ENCODE measurements at regions not wholly inside any gene's neighbourhood (a gene's known extent, or its start where the extent isn't known, plus 50 kb on each side); places are given as distances from the start of the nearest gene placed in this dataset.

DNA sequence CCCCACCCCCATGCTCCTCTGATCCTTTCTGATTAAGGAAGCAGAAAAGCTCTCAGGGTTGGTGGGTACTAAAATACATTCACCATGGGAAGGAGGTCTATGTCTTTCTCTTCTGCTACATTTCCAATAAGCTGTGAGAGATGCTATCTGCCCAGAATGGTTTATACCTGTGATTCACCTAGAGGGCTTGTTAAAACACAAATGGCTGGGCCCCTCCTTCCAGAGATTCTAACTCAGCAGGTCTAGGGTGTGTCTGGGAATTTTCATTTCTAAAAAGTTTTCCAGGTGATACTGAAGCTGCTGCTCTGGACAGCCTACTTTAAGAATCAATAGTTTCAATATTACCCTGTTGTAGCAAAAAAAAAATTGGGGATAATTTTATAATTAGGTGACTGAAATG is 772.2 kb upstream of the ZEB2 start:
- DNase-seq (ENCODE audit: low read depth in 2 of 2): no peak

- DNase-seq (ENCODE audit: low read depth in 2 of 2): no peak
These were observed 771.1 kb upstream of the ZEB2 start for GRCh38 chr2:145290986-145291385.

DNA sequence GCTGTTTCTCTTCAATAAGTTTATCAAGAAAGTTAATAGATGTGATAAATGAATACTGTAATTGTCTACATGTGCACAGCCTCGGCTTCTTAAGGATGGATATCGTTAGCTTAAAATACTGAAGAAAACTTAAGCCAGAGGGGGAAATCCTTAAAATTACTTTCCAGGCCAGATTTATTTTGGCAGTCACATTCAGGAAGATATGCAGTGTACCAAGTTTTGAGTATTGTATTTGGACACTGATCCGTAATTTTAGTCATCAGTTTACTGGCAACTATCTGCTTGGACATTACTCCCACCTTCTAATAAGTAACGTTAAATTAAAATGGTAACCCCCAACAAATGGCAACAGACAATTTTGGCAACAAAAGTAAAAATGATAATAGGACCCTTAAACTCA is 770.0 kb upstream of the ZEB2 start:
- DNase-seq (ENCODE audit: low read depth in 2 of 2): no peak

GRCh38 chr2:145288650-145289496 is 769.0 kb upstream of the ZEB2 start:
- DNase-seq (ENCODE audit: low read depth in 2 of 2): no peak

GRCh38 chr2:145287736-145288135 is 767.8 kb upstream of the ZEB2 start:
- peak in 1 of 2 experiments; percentile 4 for DNase-seq (ENCODE audit: low read depth in 2 of 2)

DNA sequence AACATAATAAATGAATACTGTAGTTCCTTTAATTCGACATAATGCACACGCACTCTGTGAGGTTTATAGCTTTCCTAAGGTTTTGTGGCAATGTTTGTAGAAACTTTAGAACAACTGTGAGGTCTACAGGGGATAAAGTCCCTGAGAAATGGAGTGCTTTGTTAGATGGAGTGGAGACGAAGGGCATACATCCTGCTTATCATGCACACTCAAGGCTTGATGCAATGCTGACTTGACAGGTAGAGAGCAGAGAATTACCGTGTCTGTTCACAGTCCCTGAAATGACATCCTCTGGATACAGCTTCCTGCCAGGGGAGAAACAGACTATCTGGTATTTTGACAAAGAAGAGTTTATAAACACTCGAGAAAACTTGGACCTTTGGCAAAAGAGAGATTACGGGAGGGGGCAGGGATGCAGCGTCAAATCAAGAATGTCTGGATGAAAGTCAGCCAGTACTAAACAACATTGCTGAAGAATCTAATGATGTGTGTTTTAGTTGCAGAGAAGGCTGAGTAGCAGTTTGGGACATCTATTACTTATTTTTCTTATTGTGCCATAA is 766.9 kb upstream of the ZEB2 start:
- no peak for DNase-seq (ENCODE audit: low read depth in 2 of 2)

GRCh38 chr2:145284551-145284950 is 764.6 kb upstream of the ZEB2 start:
- no peak for DNase-seq (ENCODE audit: low read depth in 2 of 2)

- DNase-seq (ENCODE audit: low read depth in 2 of 2): no peak
These were observed 763.2 kb upstream of the ZEB2 start for GRCh38 chr2:145283131-145283530.

DNA sequence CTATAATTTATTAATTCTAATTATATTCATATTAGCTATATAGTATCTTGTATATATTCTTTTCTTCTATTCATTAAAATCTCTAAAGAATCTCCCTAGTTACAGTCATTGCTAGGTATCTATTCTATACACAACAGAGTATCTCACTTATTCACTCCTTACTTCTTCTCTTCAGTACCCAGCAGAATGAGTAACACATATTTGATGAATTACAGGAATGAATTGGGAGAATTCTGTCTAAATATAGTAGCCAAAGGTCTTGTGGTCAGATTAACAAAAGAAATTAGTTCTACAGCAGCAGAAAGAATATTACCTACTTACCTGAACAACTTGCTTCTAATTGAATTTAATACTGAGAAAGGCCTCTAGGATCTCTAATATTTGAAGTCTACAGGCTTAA is 758.0 kb upstream of the ZEB2 start:
- peak in 1 of 2 experiments; percentile 1 for DNase-seq (ENCODE audit: low read depth in 2 of 2)

DNA sequence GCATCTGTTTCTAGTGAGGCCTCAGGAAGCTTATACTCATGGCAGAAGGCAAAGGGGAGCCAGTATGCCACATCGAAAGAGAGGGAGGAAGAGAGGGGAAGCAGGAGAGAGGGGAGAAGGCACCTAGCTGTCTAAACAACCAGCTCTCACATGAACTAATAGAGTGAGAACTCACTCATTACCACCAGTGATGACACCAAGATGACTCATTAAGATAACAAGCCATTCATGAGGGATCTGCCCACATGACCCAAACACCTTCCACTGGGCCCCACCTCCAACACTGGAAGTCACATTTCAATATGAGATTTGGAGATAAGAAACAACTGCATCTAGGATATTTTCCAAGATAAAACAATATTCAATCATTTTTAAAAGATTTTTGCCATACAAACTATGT is 753.9 kb upstream of the ZEB2 start:
- no peak for DNase-seq (ENCODE audit: low read depth in 2 of 2)

DNA sequence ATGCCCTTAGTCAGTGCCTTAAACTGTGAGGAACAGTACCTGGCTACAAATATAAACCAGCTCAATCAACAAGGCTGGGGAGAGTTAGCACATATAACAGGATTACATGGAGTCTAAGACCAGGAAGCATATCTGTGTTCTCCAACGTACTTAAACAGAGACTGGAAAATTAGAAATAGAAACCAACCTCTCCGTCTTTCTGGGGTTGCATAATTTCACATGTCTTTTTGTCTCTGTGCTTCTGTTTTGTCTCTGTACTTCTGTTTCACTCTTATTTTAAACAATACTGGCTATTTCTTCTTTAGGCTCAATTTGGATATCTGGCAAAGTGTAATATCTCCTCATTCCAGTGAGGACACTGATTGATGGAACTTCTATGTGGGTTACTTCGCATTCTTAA is 749.0 kb upstream of the ZEB2 start:
- no peak for DNase-seq (ENCODE audit: low read depth in 2 of 2)

DNA sequence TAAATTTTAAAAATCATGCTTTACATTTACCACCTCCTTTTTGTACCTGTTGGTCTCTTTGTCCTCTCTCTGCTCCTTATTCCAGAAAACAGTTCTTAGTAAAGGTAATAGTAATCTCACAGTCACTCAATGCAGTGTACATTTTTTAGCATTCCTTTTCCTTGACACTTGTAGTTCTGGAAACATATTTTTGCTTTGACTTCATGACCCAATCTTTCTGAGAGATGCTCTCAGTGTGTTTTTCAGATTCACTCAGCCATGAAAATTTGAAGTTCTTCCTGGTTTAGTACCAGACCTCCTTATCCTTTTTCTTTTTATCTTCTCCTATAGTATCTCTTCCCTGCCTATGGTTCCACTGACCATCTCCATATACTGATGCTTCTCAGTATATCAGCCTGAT is 747.5 kb upstream of the ZEB2 start:
- DNase-seq (ENCODE audit: low read depth in 2 of 2): no peak

GRCh38 chr2:145265244-145265643 is 745.3 kb upstream of the ZEB2 start:
- no peak for DNase-seq (ENCODE audit: low read depth in 2 of 2)

DNA sequence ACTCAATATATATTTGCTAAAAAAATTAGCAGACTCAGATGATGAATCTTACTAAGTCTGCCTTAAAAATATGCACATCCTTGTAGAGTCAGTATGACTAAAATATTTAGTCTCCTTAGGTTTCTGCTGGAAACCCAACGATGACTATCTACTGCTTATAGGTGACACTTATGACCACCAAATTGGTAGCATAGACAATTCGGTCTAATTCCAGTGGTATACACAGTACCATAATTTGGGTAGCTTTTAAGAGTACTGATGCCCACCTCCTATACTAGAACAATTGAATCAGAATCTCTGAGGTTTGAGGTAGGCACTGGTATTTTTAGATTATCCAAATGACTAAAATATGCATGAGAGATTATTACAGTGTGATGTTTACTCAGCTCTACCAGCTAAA is 740.8 kb upstream of the ZEB2 start:
- DNase-seq (ENCODE audit: low read depth in 2 of 2): no peak

DNA sequence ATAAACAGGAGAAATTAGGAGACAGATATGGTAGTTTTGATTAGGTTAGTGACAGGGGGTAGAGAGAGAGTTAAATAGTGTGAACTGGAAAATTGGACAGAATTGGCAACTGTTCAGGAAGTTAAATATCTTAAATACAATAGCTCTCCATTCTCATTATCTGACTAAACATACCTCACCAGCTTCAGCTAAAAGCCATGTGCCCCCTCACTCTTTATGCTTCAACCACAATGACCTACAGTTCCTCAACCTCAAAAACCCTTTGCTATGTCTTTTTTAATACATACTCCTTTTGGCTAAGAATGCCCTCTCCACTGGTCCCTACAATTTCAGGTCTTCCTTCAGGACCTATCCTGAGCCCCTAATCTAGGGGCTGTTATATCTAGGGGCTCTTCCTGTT is 740.2 kb upstream of the ZEB2 start:
- DNase-seq (ENCODE audit: low read depth in 2 of 2): no peak

GRCh38 chr2:145258903-145259579 is 739.1 kb upstream of the ZEB2 start:
- DNase-seq (ENCODE audit: low read depth in 2 of 2): peak in 1 of 2 experiments; percentile 1

- DNase-seq (ENCODE audit: low read depth in 2 of 2): no peak
These were observed 738.0 kb upstream of the ZEB2 start for GRCh38 chr2:145257931-145258330.

DNA sequence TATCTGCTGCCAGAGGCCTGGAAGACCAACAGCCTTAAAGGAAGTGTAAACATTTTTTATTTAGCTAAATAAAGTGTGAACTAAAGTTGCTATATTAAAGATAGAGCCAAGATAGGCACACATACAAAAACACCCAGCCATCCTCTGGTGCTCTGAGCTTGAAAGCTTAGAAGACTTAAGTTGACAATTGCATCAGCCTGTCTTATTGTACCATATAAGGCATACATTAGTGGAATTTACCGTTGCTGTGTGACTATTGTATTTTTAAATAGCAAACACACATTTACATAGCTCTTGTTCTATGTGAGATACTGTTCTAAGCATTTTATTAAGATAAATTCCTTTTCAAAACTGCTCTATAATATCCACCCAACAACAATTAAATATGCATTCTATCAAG is 736.6 kb upstream of the ZEB2 start:
- no peak for DNase-seq (ENCODE audit: low read depth in 2 of 2)

DNA sequence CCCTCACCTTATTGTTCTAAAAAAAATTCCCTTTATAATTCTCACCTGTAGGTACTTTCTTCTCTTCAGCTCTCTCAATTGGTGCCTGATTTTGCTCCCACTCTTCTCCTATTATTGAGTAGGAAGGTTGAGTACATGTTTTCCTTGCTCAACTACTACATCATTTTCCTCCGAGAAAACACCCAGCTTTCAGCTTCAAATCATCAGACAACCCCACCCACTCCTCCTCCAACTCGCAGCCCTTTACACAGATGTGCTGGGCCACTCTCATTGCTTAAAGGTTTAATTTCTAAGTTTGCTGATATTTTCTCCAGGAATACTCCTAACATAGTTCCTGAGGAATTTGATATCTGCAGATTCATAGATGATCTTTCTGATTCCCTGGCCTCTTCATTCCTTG is 734.4 kb upstream of the ZEB2 start:
- no peak for DNase-seq (ENCODE audit: low read depth in 2 of 2)

DNA sequence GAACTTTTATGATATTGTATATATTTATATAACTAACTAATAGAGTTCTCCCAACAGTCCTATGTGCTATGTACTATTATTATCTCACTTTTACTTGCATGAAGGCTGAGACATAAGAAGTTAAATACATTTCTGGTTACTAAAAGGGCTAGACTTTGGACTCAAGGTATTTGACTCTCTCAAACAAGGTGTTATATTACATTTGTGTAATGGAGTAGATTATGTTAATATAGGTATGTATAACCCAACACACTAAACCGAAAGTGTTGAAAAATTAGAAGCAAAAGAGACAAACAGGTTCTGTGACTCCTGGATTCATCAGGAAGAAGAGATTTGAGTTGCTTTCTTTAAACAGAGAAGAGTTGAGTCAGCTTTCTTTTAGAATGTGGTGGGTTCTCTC is 733.6 kb upstream of the ZEB2 start:
- DNase-seq (ENCODE audit: low read depth in 2 of 2): no peak

DNA sequence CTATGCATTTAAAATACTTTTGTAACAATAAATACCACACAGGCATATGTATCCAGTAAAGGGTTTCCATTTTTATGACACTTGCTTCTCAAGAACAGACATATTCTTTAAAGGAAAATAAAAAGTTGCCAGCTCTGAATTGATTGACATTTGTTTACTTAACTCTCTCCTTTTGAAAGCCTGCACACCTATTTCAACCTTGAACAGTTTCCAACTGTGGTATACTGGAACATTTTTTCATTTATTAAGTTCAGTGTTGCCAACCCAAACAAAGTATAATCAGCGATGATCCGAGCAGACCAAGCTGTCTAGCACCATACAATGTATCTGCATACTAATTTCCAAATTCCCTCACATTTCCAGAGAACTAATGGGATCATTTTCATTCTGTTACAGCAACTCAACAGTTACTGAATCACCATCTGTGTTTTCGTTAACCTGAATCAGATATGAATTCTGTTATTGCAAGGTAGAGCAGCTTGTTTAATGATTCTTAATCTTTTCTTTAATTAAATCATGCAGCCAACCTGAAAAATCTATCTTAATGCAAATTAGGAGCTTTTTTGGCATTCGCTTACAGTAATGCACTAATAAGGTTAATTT is 725.5 kb upstream of the ZEB2 start:
- no peak for DNase-seq (ENCODE audit: low read depth in 2 of 2)

- DNase-seq (ENCODE audit: low read depth in 2 of 2): no peak
These were observed 715.4 kb upstream of the ZEB2 start for GRCh38 chr2:145235312-145235711.

GRCh38 chr2:145230546-145230945 is 710.6 kb upstream of the ZEB2 start:
- DNase-seq (ENCODE audit: low read depth in 2 of 2): no peak
